ENCODE measurements at regions not wholly inside any gene's neighbourhood (a gene's known extent, or its start where the extent isn't known, plus 50 kb on each side); places are given as distances from the start of the nearest gene placed in this dataset.
"Not testable (repeated sequence)": the region's sequence is repeated elsewhere in the genome, so short reads cannot be mapped to it uniquely, and the experiment has no call there.

GRCh38 chr7:54944179-54944578 lies 74.6 kb upstream of the EGFR start:
- no peak overlapping the region for H3K4me3 ChIP-seq
- DNase-seq: no peak
- no peaks in the 10 kb centered on the region for H3K36me3 ChIP-seq
- H3K9me3 ChIP-seq: no peaks in the 10 kb centered on the region
- intact Hi-C loops (cut with DNase I; ENCODE audit: low total_unique reads): no loop called here
- H3K27me3 ChIP-seq: no peaks in the 10 kb centered on the region
- peaks cover 0 to 7% (median 2%) of the 10 kb centered on the region in 4 donors for H3K4me1 ChIP-seq
- TF ChIP-seq, protein P1, sequence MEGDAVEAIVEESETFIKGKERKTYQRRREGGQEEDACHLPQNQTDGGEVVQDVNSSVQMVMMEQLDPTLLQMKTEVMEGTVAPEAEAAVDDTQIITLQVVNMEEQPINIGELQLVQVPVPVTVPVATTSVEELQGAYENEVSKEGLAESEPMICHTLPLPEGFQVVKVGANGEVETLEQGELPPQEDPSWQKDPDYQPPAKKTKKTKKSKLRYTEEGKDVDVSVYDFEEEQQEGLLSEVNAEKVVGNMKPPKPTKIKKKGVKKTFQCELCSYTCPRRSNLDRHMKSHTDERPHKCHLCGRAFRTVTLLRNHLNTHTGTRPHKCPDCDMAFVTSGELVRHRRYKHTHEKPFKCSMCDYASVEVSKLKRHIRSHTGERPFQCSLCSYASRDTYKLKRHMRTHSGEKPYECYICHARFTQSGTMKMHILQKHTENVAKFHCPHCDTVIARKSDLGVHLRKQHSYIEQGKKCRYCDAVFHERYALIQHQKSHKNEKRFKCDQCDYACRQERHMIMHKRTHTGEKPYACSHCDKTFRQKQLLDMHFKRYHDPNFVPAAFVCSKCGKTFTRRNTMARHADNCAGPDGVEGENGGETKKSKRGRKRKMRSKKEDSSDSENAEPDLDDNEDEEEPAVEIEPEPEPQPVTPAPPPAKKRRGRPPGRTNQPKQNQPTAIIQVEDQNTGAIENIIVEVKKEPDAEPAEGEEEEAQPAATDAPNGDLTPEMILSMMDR (IDR thresholded peaks at IDR 0.05): no peak
- H3K27ac ChIP-seq: no peak overlapping the region

DNA sequence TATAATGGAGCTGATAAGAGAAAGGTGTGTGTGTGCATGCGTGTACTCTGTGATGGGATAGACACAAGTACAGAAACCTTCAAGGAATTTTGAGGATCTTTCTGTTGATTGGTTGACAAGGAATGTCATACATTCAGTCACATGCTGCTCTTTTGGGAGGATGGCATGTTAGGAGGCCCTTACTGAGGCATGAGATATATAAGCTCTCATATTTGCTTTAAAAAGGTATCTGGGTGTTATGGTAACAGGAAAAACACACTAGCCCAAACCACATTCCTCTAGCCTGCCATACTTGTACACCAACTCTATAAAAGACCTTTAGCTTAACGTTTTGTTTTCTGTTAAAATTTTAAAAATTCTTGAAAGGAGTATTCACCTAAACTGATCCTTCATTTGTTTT lies 72.5 kb upstream of the EGFR start:
- Histone ChIP-seq H3K9me3 (no peaks in the 10 kb centered on the region), H3K27me3 (no peaks in the 10 kb centered on the region), H3K27ac (no peak overlapping the region), H3K4me1 (peaks cover 0 to 7% (median 2%) of the 10 kb centered on the region in 4 donors), H3K36me3 (no peaks in the 10 kb centered on the region), H3K4me3 (no peak overlapping the region)
- no peak for DNase-seq
- intact Hi-C loops (cut with DNase I; ENCODE audit: low total_unique reads): no loop called here
- TF ChIP-seq, protein P1 (IDR thresholded peaks at IDR 0.05): no peak

DNA sequence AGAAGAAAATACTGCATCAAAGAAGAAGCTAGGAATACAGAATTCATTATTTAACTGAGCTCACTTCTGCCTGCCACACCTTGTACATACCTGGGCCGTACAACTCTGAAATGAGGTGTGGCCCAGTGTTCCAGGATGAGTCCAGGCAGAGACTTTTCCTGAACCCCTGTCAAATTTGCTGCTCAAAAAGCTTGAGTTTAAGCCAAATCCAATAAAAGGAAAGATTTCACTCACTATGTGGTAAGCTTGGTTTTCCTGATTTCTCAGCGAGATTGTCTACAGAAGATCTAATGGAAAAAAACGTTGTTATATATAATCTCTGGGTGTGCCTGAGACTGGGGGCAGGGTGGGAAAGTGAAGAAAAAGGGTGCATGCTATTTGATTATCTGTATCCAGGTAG lies 72.1 kb upstream of the EGFR start:
- Histone ChIP-seq H3K27ac (no peak overlapping the region), H3K4me3 (no peak overlapping the region), H3K9me3 (no peaks in the 10 kb centered on the region), H3K27me3 (no peaks in the 10 kb centered on the region), H3K4me1 (peaks cover 0 to 7% (median 2%) of the 10 kb centered on the region in 4 donors), H3K36me3 (no peaks in the 10 kb centered on the region)
- DNase-seq: no peak
- TF ChIP-seq, protein P1 (IDR thresholded peaks at IDR 0.05): no peak
- intact Hi-C loops (cut with DNase I; ENCODE audit: low total_unique reads): no loop called here

DNA sequence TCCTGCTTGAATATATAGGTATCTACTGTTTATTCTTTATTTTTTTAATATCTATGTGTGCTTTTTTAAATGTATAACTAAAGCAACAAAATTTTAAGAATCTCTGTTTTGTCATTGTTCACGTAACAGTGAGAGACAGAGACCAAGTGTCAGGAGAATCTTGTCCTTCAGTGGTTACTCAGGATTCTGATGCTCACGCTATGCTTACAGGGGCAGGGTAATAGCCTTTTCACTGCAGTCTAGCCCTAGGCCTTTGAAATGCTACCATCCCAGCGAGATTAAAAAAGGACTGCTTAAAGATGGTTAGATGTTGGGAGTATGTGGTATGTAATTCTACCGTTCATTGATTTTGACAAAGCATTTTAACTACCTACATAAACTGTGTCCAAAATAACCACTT lies 71.6 kb upstream of the EGFR start:
- TF ChIP-seq, protein P1 (IDR thresholded peaks at IDR 0.05): no peak
- Histone ChIP-seq H3K36me3 (no peaks in the 10 kb centered on the region), H3K9me3 (no peaks in the 10 kb centered on the region), H3K4me3 (no peak overlapping the region), H3K27me3 (no peaks in the 10 kb centered on the region), H3K27ac (no peak overlapping the region), H3K4me1 (peaks cover 0 to 7% (median 2%) of the 10 kb centered on the region in 4 donors)
- intact Hi-C loops (cut with DNase I; ENCODE audit: low total_unique reads): no loop called here
- no peak for DNase-seq

DNA sequence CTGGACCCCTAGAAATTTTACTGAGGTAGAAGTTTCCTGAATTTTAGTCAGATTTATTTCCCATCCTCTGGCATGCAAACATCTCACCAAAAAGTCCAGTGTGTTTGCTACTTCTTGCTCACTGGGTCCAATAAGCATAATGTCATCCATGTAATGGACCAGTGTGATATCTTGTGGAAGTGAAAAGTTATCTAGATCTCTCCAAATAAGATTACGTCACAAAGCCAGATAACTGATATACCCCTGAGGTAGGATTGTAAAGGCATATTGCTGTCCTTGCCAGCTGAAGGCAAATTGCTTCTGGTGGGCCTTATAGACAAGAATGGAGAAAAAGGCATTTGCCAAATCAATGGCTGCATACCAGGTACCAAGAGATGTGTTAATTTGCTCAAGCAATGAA lies 69.3 kb upstream of the EGFR start:
- H3K27ac ChIP-seq; H3K27me3 ChIP-seq; intact Hi-C loops (cut with DNase I; ENCODE audit: low total_unique reads); DNase-seq; H3K9me3 ChIP-seq; H3K4me3 ChIP-seq; H3K36me3 ChIP-seq; H3K4me1 ChIP-seq: not testable (repeated sequence)

- Histone ChIP-seq H3K27ac (no peak overlapping the region), H3K27me3 (no peaks in the 10 kb centered on the region), H3K9me3 (no peaks in the 10 kb centered on the region), H3K4me3 (no peak overlapping the region), H3K4me1 (peaks cover 0 to 17% (median 9%) of the 10 kb centered on the region in 4 donors), H3K36me3 (no peaks in the 10 kb centered on the region)
- intact Hi-C loops (cut with DNase I; ENCODE audit: low total_unique reads): no loop called here
- TF ChIP-seq, protein P1 (IDR thresholded peaks at IDR 0.05): no peak
- no peak for DNase-seq
Measured at GRCh38 chr7:54955296-54955695, 63.5 kb upstream of the EGFR start.

Data from tibial artery (tissue), 4 donors.